ENCODE measurements at regions not wholly inside any gene's neighbourhood (a gene's known extent, or its start where the extent isn't known, plus 50 kb on each side); places are given as distances from the start of the nearest gene placed in this dataset.

DNA sequence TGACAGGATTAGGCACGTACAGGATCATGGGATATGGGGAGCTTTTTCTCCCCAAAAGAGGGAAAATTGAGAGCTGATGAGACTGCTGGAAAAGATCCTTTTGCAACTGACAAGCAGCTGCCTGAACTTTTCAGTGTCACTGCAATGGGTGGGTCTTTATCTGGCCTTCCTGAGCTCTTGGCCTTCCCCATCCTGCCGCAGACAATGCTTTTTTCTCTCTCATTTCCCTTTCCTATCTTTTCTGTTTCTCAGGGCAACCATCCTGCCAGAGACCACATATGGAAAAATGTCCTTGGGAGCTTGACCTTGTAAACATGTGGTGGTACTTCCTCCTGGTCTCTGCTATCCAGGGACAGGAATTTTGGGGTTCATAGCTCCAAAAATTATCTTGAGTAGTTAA, 75.8 kb downstream of the CALM1 start:
- TF ChIP-seq POLR2A (IDR thresholded peaks at IDR 0.05; ENCODE audit: low read length) (no peak), GATA1 (IDR thresholded peaks at IDR 0.05; ENCODE audit: low read depth, low read length) (no peak)

Data from erythroblast (primary cell).